Muscle of back (tissue), 3 donors: ENCODE measurements at regions not wholly inside any gene's neighbourhood (a gene's known extent, or its start where the extent isn't known, plus 50 kb on each side); places are given as distances from the start of the nearest gene placed in this dataset.

ENCODE experiments used
- DNase-seq, 3 donors: peaks; one replicate each; pipeline versions ENCODE4 v3.0.0 to v3.0.0-alpha.2; 2013

GRCh38 chr10:123409426-123409825 lies 255.2 kb downstream of the BUB3 start:
- DNase-seq, result no peak

- DNase-seq, result no peak
Observed at GRCh38 chr10:123409884-123410283, 255.7 kb downstream of the BUB3 start.

- no peak for DNase-seq
Observed at GRCh38 chr10:123413353-123413752, 252.8 kb upstream of the GPR26 start.

GRCh38 chr10:123415523-123415922 lies 250.6 kb upstream of the GPR26 start:
- no peak for DNase-seq

GRCh38 chr10:123417414-123417813 lies 248.7 kb upstream of the GPR26 start:
- DNase-seq, result no peak

- DNase-seq, result no peak
Observed at GRCh38 chr10:123421461-123421860, 244.7 kb upstream of the GPR26 start.

- no peak for DNase-seq
Observed at GRCh38 chr10:123422261-123422660, 243.9 kb upstream of the GPR26 start.

- DNase-seq, result no peak
Observed at GRCh38 chr10:123424537-123424936, 241.6 kb upstream of the GPR26 start.

GRCh38 chr10:123425680-123426079 lies 240.5 kb upstream of the GPR26 start:
- DNase-seq, result no peak

- no peak for DNase-seq
Observed at GRCh38 chr10:123427165-123427786, 238.9 kb upstream of the GPR26 start.

GRCh38 chr10:123428391-123428790 lies 237.8 kb upstream of the GPR26 start:
- no peak for DNase-seq

- peak in 1 of 3 donors; percentile 30 for DNase-seq
Observed at GRCh38 chr10:123429706-123430221, 236.4 kb upstream of the GPR26 start.

- DNase-seq, result no peak
Observed at GRCh38 chr10:123433539-123433938, 232.6 kb upstream of the GPR26 start.

GRCh38 chr10:123434435-123435039 lies 231.6 kb upstream of the GPR26 start:
- no peak for DNase-seq

GRCh38 chr10:123442901-123443300 lies 223.3 kb upstream of the GPR26 start:
- DNase-seq, result no peak

GRCh38 chr10:123443924-123444323 lies 222.2 kb upstream of the GPR26 start:
- DNase-seq, result no peak

- DNase-seq, result no peak
Observed at GRCh38 chr10:123445261-123445775, 220.8 kb upstream of the GPR26 start.

GRCh38 chr10:123446449-123447156 lies 219.6 kb upstream of the GPR26 start:
- no peak for DNase-seq

- no peak for DNase-seq
Observed at GRCh38 chr10:123449234-123449962, 216.8 kb upstream of the GPR26 start.

- no peak for DNase-seq
Observed at GRCh38 chr10:123450956-123451605, 215.1 kb upstream of the GPR26 start.

- no peak for DNase-seq
Observed at GRCh38 chr10:123451618-123452245, 214.4 kb upstream of the GPR26 start.
